ENCODE measurements at regions not wholly inside any gene's neighbourhood (a gene's known extent, or its start where the extent isn't known, plus 50 kb on each side); places are given as distances from the start of the nearest gene placed in this dataset.
"Not testable (repeated sequence)": the region's sequence is repeated elsewhere in the genome, so short reads cannot be mapped to it uniquely, and the experiment has no call there.

- TF ChIP-seq CTCF (IDR thresholded peaks at IDR 0.05): no peak
- H3K4me3 ChIP-seq: no peak overlapping the region
- DNase-seq (ENCODE audit: low spot score): no peak
- no peak overlapping the region for H3K27ac ChIP-seq
Measured at GRCh38 chr22:33166206-33166605, 108.0 kb upstream of the SYN3 start.

- Histone ChIP-seq H3K4me3 (no peak overlapping the region), H3K27ac (no peak overlapping the region)
- no peak for DNase-seq (ENCODE audit: low spot score)
- TF ChIP-seq CTCF (IDR thresholded peaks at IDR 0.05): no peak
Measured at GRCh38 chr22:33163815-33164214, 105.6 kb upstream of the SYN3 start.

GRCh38 chr22:33162196-33162595 lies 104.0 kb upstream of the SYN3 start:
- H3K27ac ChIP-seq: no peak overlapping the region
- no peak for DNase-seq (ENCODE audit: low spot score)
- no peak overlapping the region for H3K4me3 ChIP-seq
- TF ChIP-seq CTCF (IDR thresholded peaks at IDR 0.05): no peak

- H3K4me3 ChIP-seq: no peak overlapping the region
- no peak for DNase-seq (ENCODE audit: low spot score)
- no peak overlapping the region for H3K27ac ChIP-seq
- TF ChIP-seq CTCF (IDR thresholded peaks at IDR 0.05): no peak
Measured at GRCh38 chr22:33160525-33160924, 102.3 kb upstream of the SYN3 start.

GRCh38 chr22:33154967-33155366 lies 96.8 kb upstream of the SYN3 start:
- H3K27ac ChIP-seq; DNase-seq (ENCODE audit: low spot score); H3K4me3 ChIP-seq: not testable (repeated sequence)

GRCh38 chr22:33149611-33150010 lies 91.4 kb upstream of the SYN3 start:
- no peak overlapping the region for H3K4me3 ChIP-seq
- no peak for TF ChIP-seq CTCF (IDR thresholded peaks at IDR 0.05)
- no peak for DNase-seq (ENCODE audit: low spot score)
- no peak overlapping the region for H3K27ac ChIP-seq

GRCh38 chr22:33144721-33145120 lies 86.5 kb upstream of the SYN3 start:
- TF ChIP-seq CTCF (IDR thresholded peaks at IDR 0.05): no peak
- DNase-seq (ENCODE audit: low spot score): no peak
- H3K4me3 ChIP-seq: no peak overlapping the region
- no peak overlapping the region for H3K27ac ChIP-seq

Measured in coronary artery (tissue), 2 donors.